Thymus (tissue), 11 donors: ENCODE measurements at regions not wholly inside any gene's neighbourhood (a gene's known extent, or its start where the extent isn't known, plus 50 kb on each side); places are given as distances from the start of the nearest gene placed in this dataset.

Source experiments
- DNase-seq, 9 donors: peaks; one replicate each; pipeline ENCODE4 v3.0.0-alpha.2; 2013; ENCODE audit warnings: low spot score in 9 of 9, low read depth in 6 of 9, missing footprints in 1 of 9
- H3K27ac ChIP-seq, 2 donors: one replicate each; pipeline ENCODE4 v1.5.1; 2013; ENCODE audit warnings: control low read depth in 1 of 2, low read depth in 1 of 2, low read length in 1 of 2, mild to moderate bottlenecking in 1 of 2, moderate library complexity in 1 of 2
- H3K27me3 ChIP-seq, 2 donors: one replicate each; pipeline ENCODE4 v1.5.1; 2013; ENCODE audit warnings: low read length in 1 of 2; ENCODE audit not compliant: control insufficient read depth in 2 of 2, insufficient read depth in 1 of 2
- H3K36me3 ChIP-seq, 2 donors: one replicate each; pipeline ENCODE4 v1.5.1; 2013; ENCODE audit warnings: low read length in 1 of 2, mild to moderate bottlenecking in 1 of 2, moderate library complexity in 1 of 2; ENCODE audit not compliant: control insufficient read depth in 2 of 2, insufficient read depth in 2 of 2
- H3K4me1 ChIP-seq, 2 donors: one replicate each; pipeline ENCODE4 v1.5.1; 2013; ENCODE audit warnings: low read length in 2 of 2; ENCODE audit not compliant: control insufficient read depth in 2 of 2, insufficient read depth in 2 of 2
- H3K4me3 ChIP-seq, 2 donors: one replicate each; pipeline ENCODE4 v1.5.1; 2013; ENCODE audit warnings: low read length in 2 of 2, control low read depth in 1 of 2, mild to moderate bottlenecking in 1 of 2
- H3K9me3 ChIP-seq, 2 donors: one replicate each; pipeline ENCODE4 v1.5.1; 2013; ENCODE audit warnings: low read length in 1 of 2, mild to moderate bottlenecking in 1 of 2; ENCODE audit not compliant: control insufficient read depth in 2 of 2, insufficient read depth in 1 of 2
- WGBS: extraction: QIAGEN DNeasy Blood & Tissue Kit; methylation state at CpG from one replicate; pipeline ENCODE4 v1.1.7; 2013; 5-methylcytosine and 5-hydroxymethylcytosine counted together
- donor health status: healthy.

GRCh38 chr13:87057807-87058520, 613.2 kb upstream of the SLITRK5 start:
- Histone ChIP-seq H3K4me1 (no peaks in the 10 kb centered on the region), H3K9me3 (no peaks in the 10 kb centered on the region), H3K27ac (no peak overlapping the region), H3K27me3 (no peaks in the 10 kb centered on the region), H3K4me3 (no peak overlapping the region), H3K36me3 (no peaks in the 10 kb centered on the region)
- WGBS: 75% methylated on average over 3 of the region's 3 CpGs
- no peak for DNase-seq

- WGBS: 76% methylated on average over 5 of the region's 5 CpGs
- Histone ChIP-seq H3K9me3 (no peaks in the 10 kb centered on the region), H3K4me1 (no peaks in the 10 kb centered on the region), H3K4me3 (no peak overlapping the region), H3K36me3 (no peaks in the 10 kb centered on the region), H3K27me3 (no peaks in the 10 kb centered on the region), H3K27ac (no peak overlapping the region)
- no peak for DNase-seq
Measured at GRCh38 chr13:87058786-87059329, 612.3 kb upstream of the SLITRK5 start.

GRCh38 chr13:87078947-87079795, 592.0 kb upstream of the SLITRK5 start:
- no peaks in the 10 kb centered on the region for H3K27me3 ChIP-seq
- H3K9me3 ChIP-seq: peaks cover 2 to 14% of the 10 kb centered on the region in 2 donors
- DNase-seq: no peak
- H3K4me1 ChIP-seq: no peaks in the 10 kb centered on the region
- H3K36me3 ChIP-seq: no peaks in the 10 kb centered on the region
- WGBS: 97% methylated on average over 34 of the region's 34 CpGs
- no peak overlapping the region for H3K4me3 ChIP-seq
- no peak overlapping the region for H3K27ac ChIP-seq

- no peak overlapping the region for H3K27ac ChIP-seq
- H3K9me3 ChIP-seq: peaks cover 2 to 14% of the 10 kb centered on the region in 2 donors
- 96% methylated on average over 27 of the region's 27 CpGs for WGBS
- no peaks in the 10 kb centered on the region for H3K36me3 ChIP-seq
- no peaks in the 10 kb centered on the region for H3K4me1 ChIP-seq
- H3K27me3 ChIP-seq: no peaks in the 10 kb centered on the region
- no peak for DNase-seq
- no peak overlapping the region for H3K4me3 ChIP-seq
Measured at GRCh38 chr13:87080100-87080779, 590.9 kb upstream of the SLITRK5 start.

- Histone ChIP-seq H3K27me3 (no peaks in the 10 kb centered on the region), H3K4me3 (no peak overlapping the region), H3K4me1 (no peaks in the 10 kb centered on the region), H3K9me3 (peaks cover 2 to 10% of the 10 kb centered on the region in 2 donors), H3K27ac (no peak overlapping the region), H3K36me3 (no peaks in the 10 kb centered on the region)
- DNase-seq: no peak
- 97% methylated on average over 5 of the region's 5 CpGs for WGBS
Measured at GRCh38 chr13:87084192-87084591, 587.0 kb upstream of the SLITRK5 start.

- DNase-seq: no peak
- H3K36me3 ChIP-seq: no peaks in the 10 kb centered on the region
- 97% methylated on average over 2 of the region's 2 CpGs for WGBS
- H3K27ac ChIP-seq: no peak overlapping the region
- H3K4me3 ChIP-seq: no peak overlapping the region
- no peaks in the 10 kb centered on the region for H3K27me3 ChIP-seq
- no peaks in the 10 kb centered on the region for H3K4me1 ChIP-seq
- no peaks in the 10 kb centered on the region for H3K9me3 ChIP-seq
Measured at GRCh38 chr13:87087741-87088140, 583.4 kb upstream of the SLITRK5 start.

- Histone ChIP-seq H3K4me3 (no peak overlapping the region), H3K9me3 (no peaks in the 10 kb centered on the region), H3K27me3 (no peaks in the 10 kb centered on the region), H3K27ac (no peak overlapping the region), H3K4me1 (no peaks in the 10 kb centered on the region), H3K36me3 (no peaks in the 10 kb centered on the region)
- DNase-seq: no peak
- WGBS: 99% methylated on average over 4 of the region's 4 CpGs
Measured at GRCh38 chr13:87089391-87089790, 581.8 kb upstream of the SLITRK5 start.

GRCh38 chr13:87093399-87093798, 577.8 kb upstream of the SLITRK5 start:
- H3K27me3 ChIP-seq: no peaks in the 10 kb centered on the region
- no peaks in the 10 kb centered on the region for H3K36me3 ChIP-seq
- H3K27ac ChIP-seq: no peak overlapping the region
- no peaks in the 10 kb centered on the region for H3K4me1 ChIP-seq
- WGBS: 96% methylated on average over 2 of the region's 2 CpGs
- H3K9me3 ChIP-seq: no peaks in the 10 kb centered on the region
- no peak overlapping the region for H3K4me3 ChIP-seq
- DNase-seq: no peak

- no peaks in the 10 kb centered on the region for H3K36me3 ChIP-seq
- H3K27ac ChIP-seq: no peak overlapping the region
- DNase-seq: peak in 1 of 9 donors; percentile 4
- WGBS: 54% methylated on average over 3 of the region's 3 CpGs
- no peak overlapping the region for H3K4me3 ChIP-seq
- H3K27me3 ChIP-seq: no peaks in the 10 kb centered on the region
- H3K4me1 ChIP-seq: no peaks in the 10 kb centered on the region
- H3K9me3 ChIP-seq: no peaks in the 10 kb centered on the region
Measured at GRCh38 chr13:87094646-87095045, 576.5 kb upstream of the SLITRK5 start.
